OCI-LY1 (cell line): ENCODE measurements at regions not wholly inside any gene's neighbourhood (a gene's known extent, or its start where the extent isn't known, plus 50 kb on each side); places are given as distances from the start of the nearest gene placed in this dataset.
"Not testable (repeated sequence)": the region's sequence is repeated elsewhere in the genome, so short reads cannot be mapped to it uniquely, and the experiment has no call there.

Source experiments
- H2AFZ ChIP-seq: fragments of 200-600 bp; sonication (generic), shearing (Covaris generic); 2 replicates; pipeline ENCODE4 v1.6.0; 2014; ENCODE audit warnings: antibody characterized with exemption, mild to moderate bottlenecking, low read length
- H3F3A ChIP-seq: fragments of 200-600 bp; sonication (generic), shearing (Covaris generic); 2 replicates; pipeline ENCODE4 v1.6.0; 2014; ENCODE audit warnings: mild to moderate bottlenecking, antibody characterized with exemption, low read length, moderate library complexity; ENCODE audit not compliant: insufficient read depth
- H3K27ac ChIP-seq: fragments of 200-600 bp; sonication (generic); 2 replicates; pipeline ENCODE4 v1.5.1; 2014; ENCODE audit warnings: low read length, mixed run types, mild to moderate bottlenecking, low read depth; ENCODE audit not compliant: poor library complexity, severe bottlenecking
- H3K27me3 ChIP-seq: fragments of 200-600 bp; sonication (generic); 2 replicates; pipeline ENCODE4 v1.6.0; 2014; ENCODE audit warnings: antibody characterized with exemption, mild to moderate bottlenecking, low read length, moderate library complexity; ENCODE audit not compliant: insufficient read depth
- H3K36me3 ChIP-seq: fragments of 200-600 bp; sonication (generic); 2 replicates; pipeline ENCODE4 v1.6.1; 2014; ENCODE audit warnings: mild to moderate bottlenecking, antibody characterized with exemption, low read length, moderate library complexity, mixed read lengths; ENCODE audit not compliant: insufficient read depth
- H3K4me1 ChIP-seq: fragments of 200-600 bp; sonication (generic); 2 replicates; pipeline ENCODE4 v1.5.1; 2014; ENCODE audit warnings: mild to moderate bottlenecking, low read length, moderate library complexity; ENCODE audit not compliant: insufficient read depth, severe bottlenecking
- H3K4me2 ChIP-seq: fragments of 200-600 bp; sonication (generic), shearing (Covaris generic); 2 replicates; pipeline ENCODE4 v1.6.1; 2014; ENCODE audit warnings: low read length
- H3K4me3 ChIP-seq: fragments of 200-600 bp; sonication (generic); 2 replicates; pipeline ENCODE4 v1.5.1; 2014; ENCODE audit warnings: low read length, low read depth, mild to moderate bottlenecking, mixed read lengths; ENCODE audit not compliant: poor library complexity, severe bottlenecking
- H3K79me2 ChIP-seq: fragments of 200-600 bp; shearing (Covaris generic); 2 replicates; pipeline ENCODE4 v1.6.1; 2016; ENCODE audit warnings: mixed run types, low read length, mixed read lengths; ENCODE audit not compliant: insufficient read depth
- H3K9ac ChIP-seq: fragments of 200-600 bp; sonication (generic), shearing (Covaris generic); 2 replicates; pipeline ENCODE4 v1.6.1; 2014; ENCODE audit warnings: mild to moderate bottlenecking, low read length, mixed read lengths
- H3K9me2 ChIP-seq: fragments of 200-600 bp; sonication (generic), shearing (Covaris generic); 2 replicates; pipeline ENCODE4 v1.6.1; 2014; ENCODE audit warnings: low read depth, mild to moderate bottlenecking, low read length, mixed read lengths
- H3K9me3 ChIP-seq: fragments of 200-600 bp; shearing (Covaris generic); 2 replicates; pipeline ENCODE4 v1.6.1; 2014; ENCODE audit warnings: low read length, mixed read lengths
- H4K20me1 ChIP-seq: fragments of 200-600 bp; sonication (generic), shearing (Covaris generic); 2 replicates; pipeline ENCODE4 v1.6.0; 2016; ENCODE audit warnings: mild to moderate bottlenecking, low read length; ENCODE audit not compliant: insufficient read depth
- CTCF ChIP-seq: fragments of 200-600 bp; sonication (generic), shearing (Covaris generic); IDR thresholded peaks from 2 replicates; pipeline ENCODE4 v1.5.1; 2017; ENCODE audit warnings: mild to moderate bottlenecking, antibody characterized with exemption, low read length, moderate library complexity, mixed read lengths
- EZH2 ChIP-seq: fragments of 200-600 bp; sonication (generic), shearing (Covaris generic); IDR thresholded peaks from 2 replicates; pipeline ENCODE4 v1.8.0; 2017; ENCODE audit warnings: borderline replicate concordance, mixed run types, mild to moderate bottlenecking, antibody characterized with exemption, low read length, moderate library complexity, mixed read lengths

GRCh38 chr20:61096463-61096862, 155.6 kb upstream of the CDH4 start:
- Histone ChIP-seq H3K9me2 (no peaks in the 10 kb centered on the region), H3K9me3 (no peaks in the 10 kb centered on the region), H3K27me3 (no peaks in the 10 kb centered on the region), H3K4me2 (no peak overlapping the region), H4K20me1 (no peaks in the 10 kb centered on the region), H3K36me3 (no peaks in the 10 kb centered on the region), H3K4me1 (no peaks in the 10 kb centered on the region), H3K79me2 (no peaks in the 10 kb centered on the region), H3K27ac (no peak overlapping the region), H3K4me3 (no peak overlapping the region), H3F3A (no peaks in the 10 kb centered on the region), H2AFZ (no peak overlapping the region), H3K9ac (no peak overlapping the region)
- TF ChIP-seq CTCF: no peak

- Histone ChIP-seq H3K9me2 (no peaks in the 10 kb centered on the region), H3K36me3 (no peaks in the 10 kb centered on the region), H3K9me3 (no peaks in the 10 kb centered on the region), H2AFZ (no peak overlapping the region), H3K27ac (no peak overlapping the region), H3K4me2 (no peak overlapping the region), H3F3A (no peaks in the 10 kb centered on the region), H3K9ac (no peak overlapping the region), H3K4me1 (no peaks in the 10 kb centered on the region), H3K27me3 (no peaks in the 10 kb centered on the region), H3K4me3 (no peak overlapping the region), H4K20me1 (no peaks in the 10 kb centered on the region), H3K79me2 (no peaks in the 10 kb centered on the region)
- no peak for TF ChIP-seq EZH2
- TF ChIP-seq CTCF: no peak
Measured at GRCh38 chr20:61099806-61100205, 152.3 kb upstream of the CDH4 start.

- TF ChIP-seq CTCF: no peak
- TF ChIP-seq EZH2: no peak
- Histone ChIP-seq H3K27ac (no peak overlapping the region), H4K20me1 (no peaks in the 10 kb centered on the region), H3K4me2 (no peak overlapping the region), H3K4me3 (no peak overlapping the region), H3K4me1 (no peaks in the 10 kb centered on the region), H3K36me3 (no peaks in the 10 kb centered on the region), H3K9me2 (no peaks in the 10 kb centered on the region), H3F3A (no peaks in the 10 kb centered on the region), H3K27me3 (no peaks in the 10 kb centered on the region), H3K79me2 (no peaks in the 10 kb centered on the region), H2AFZ (no peak overlapping the region), H3K9ac (no peak overlapping the region), H3K9me3 (no peaks in the 10 kb centered on the region)
Measured at GRCh38 chr20:61100489-61100888, 151.6 kb upstream of the CDH4 start.

- H3K79me2 ChIP-seq, H4K20me1 ChIP-seq, H3K4me1 ChIP-seq, H3K27me3 ChIP-seq, H3K9me2 ChIP-seq, H3K4me2 ChIP-seq, H3K27ac ChIP-seq, H3K4me3 ChIP-seq, H3F3A ChIP-seq, H3K9me3 ChIP-seq, H2AFZ ChIP-seq, H3K9ac ChIP-seq, H3K36me3 ChIP-seq: not testable (repeated sequence)
Measured at GRCh38 chr20:61101321-61101720, 150.7 kb upstream of the CDH4 start.
